GM12875 (cell line): ENCODE measurements at regions not wholly inside any gene's neighbourhood (a gene's known extent, or its start where the extent isn't known, plus 50 kb on each side); places are given as distances from the start of the nearest gene placed in this dataset.
"Not testable (repeated sequence)": the region's sequence is repeated elsewhere in the genome, so short reads cannot be mapped to it uniquely, and the experiment has no call there.

Experiments used
- H3K4me3 ChIP-seq: one replicate; pipeline ENCODE4 v1.5.1; 2011; ENCODE audit warnings: low read depth, low read length, control low read depth
- CTCF ChIP-seq: IDR thresholded peaks from 2 replicates; pipeline ENCODE4 v1.5.1; 2011; ENCODE audit warnings: low read depth, mild to moderate bottlenecking, control low read depth, inconsistent platforms, low read length, moderate library complexity, borderline replicate concordance; ENCODE audit not compliant: insufficient read depth

GRCh38 chr21:14010729-14011128 lies 200.0 kb downstream of the LIPI start:
- no peak overlapping the region for H3K4me3 ChIP-seq

GRCh38 chr21:14009990-14010389 lies 200.8 kb downstream of the LIPI start:
- not testable (repeated sequence) for H3K4me3 ChIP-seq

More at GRCh38 chr21:14010729-14011128, 200.0 kb downstream of the LIPI start:
- TF ChIP-seq CTCF: no peak

- not testable (repeated sequence) for H3K4me3 ChIP-seq
Measured at GRCh38 chr21:14009238-14009981, 201.3 kb downstream of the LIPI start.

GRCh38 chr21:14008436-14008835 lies 202.3 kb downstream of the LIPI start:
- H3K4me3 ChIP-seq: not testable (repeated sequence)

- H3K4me3 ChIP-seq: not testable (repeated sequence)
Measured at GRCh38 chr21:14008006-14008405, 202.7 kb downstream of the LIPI start.

- not testable (repeated sequence) for H3K4me3 ChIP-seq
Measured at GRCh38 chr21:14006144-14006543, 204.6 kb downstream of the LIPI start.

GRCh38 chr21:13986996-13987958 lies 223.5 kb downstream of the LIPI start:
- not testable (repeated sequence) for H3K4me3 ChIP-seq

- H3K4me3 ChIP-seq: not testable (repeated sequence)
Measured at GRCh38 chr21:13985865-13986863, 224.6 kb downstream of the LIPI start.

GRCh38 chr21:13985137-13985864 lies 225.5 kb downstream of the LIPI start:
- H3K4me3 ChIP-seq: not testable (repeated sequence)

- not testable (repeated sequence) for H3K4me3 ChIP-seq
Measured at GRCh38 chr21:13984728-13985127, 226.0 kb downstream of the LIPI start.

GRCh38 chr21:13981176-13982087 lies 229.3 kb downstream of the LIPI start:
- not testable (repeated sequence) for H3K4me3 ChIP-seq

GRCh38 chr21:13980115-13980662 lies 230.6 kb downstream of the LIPI start:
- H3K4me3 ChIP-seq: peak overlapping the region; percentile 26

- H3K4me3 ChIP-seq: not testable (repeated sequence)
Measured at GRCh38 chr21:13979608-13980007, 231.1 kb downstream of the LIPI start.

GRCh38 chr21:13974582-13974981 lies 236.2 kb downstream of the LIPI start:
- not testable (repeated sequence) for H3K4me3 ChIP-seq

- H3K4me3 ChIP-seq: not testable (repeated sequence)
Measured at GRCh38 chr21:13969853-13970252, 240.9 kb downstream of the LIPI start.

- not testable (repeated sequence) for H3K4me3 ChIP-seq
Measured at GRCh38 chr21:13969002-13969401, 241.8 kb downstream of the LIPI start.

- not testable (repeated sequence) for H3K4me3 ChIP-seq
Measured at GRCh38 chr21:13963259-13963658, 247.5 kb downstream of the LIPI start.
